Mucosa of descending colon (tissue), 3 donors: ENCODE measurements at regions not wholly inside any gene's neighbourhood (a gene's known extent, or its start where the extent isn't known, plus 50 kb on each side); places are given as distances from the start of the nearest gene placed in this dataset.
"Not testable (repeated sequence)": the region's sequence is repeated elsewhere in the genome, so short reads cannot be mapped to it uniquely, and the experiment has no call there.

Experiments
- ATAC-seq: fragments of 200-7000 bp; cut with Tn5 transposase; one replicate; pipeline ENCODE4 v1.9.1; 2020; ENCODE audit warnings: mild to moderate bottlenecking, moderate library complexity
- DNase-seq, 3 donors: peaks; one replicate each; pipeline ENCODE4 v3.0.0-alpha.2; 2020
- H3K36me3 ChIP-seq: fragments of 200-600 bp; one replicate; pipeline ENCODE4 v1.8.0; 2021; ENCODE audit warnings: low read depth, mild to moderate bottlenecking
- H3K4me1 ChIP-seq: fragments of 200-600 bp; one replicate; pipeline ENCODE4 v1.8.0; 2021; ENCODE audit warnings: low read depth, mild to moderate bottlenecking
- H3K4me3 ChIP-seq: fragments of 200-600 bp; one replicate; pipeline ENCODE4 v1.8.0; 2021; ENCODE audit warnings: mild to moderate bottlenecking
- H3K9me3 ChIP-seq: fragments of 200-600 bp; one replicate; pipeline ENCODE4 v1.8.0; 2021; ENCODE audit warnings: mild to moderate bottlenecking
- intact Hi-C, 2 donors: fragments of 100-400 bp; cut with DNase I in 1 of 2; cut with micrococcal nuclease in 1 of 2; formaldehyde crosslinking; loops; one replicate each; pipeline versions ENCODE4 v1.11.0 to v1.11.1; 2022; cut with DNase I, micrococcal nuclease
- TF ChIP-seq, protein P1 (sequence below): fragments of 200-600 bp; IDR thresholded peaks from one replicate; pipeline ENCODE4 v1.8.0; 2022; ENCODE audit warnings: antibody characterized with exemption, mild to moderate bottlenecking
- donor health status: DM: no; HTN: no; CAD: no; lungs with moderate emphysema.
- donor health status: DM: no; HTN: no; CAD: no.
- donor health status: DM: no; HTN: yes; CAD: no.

DNA sequence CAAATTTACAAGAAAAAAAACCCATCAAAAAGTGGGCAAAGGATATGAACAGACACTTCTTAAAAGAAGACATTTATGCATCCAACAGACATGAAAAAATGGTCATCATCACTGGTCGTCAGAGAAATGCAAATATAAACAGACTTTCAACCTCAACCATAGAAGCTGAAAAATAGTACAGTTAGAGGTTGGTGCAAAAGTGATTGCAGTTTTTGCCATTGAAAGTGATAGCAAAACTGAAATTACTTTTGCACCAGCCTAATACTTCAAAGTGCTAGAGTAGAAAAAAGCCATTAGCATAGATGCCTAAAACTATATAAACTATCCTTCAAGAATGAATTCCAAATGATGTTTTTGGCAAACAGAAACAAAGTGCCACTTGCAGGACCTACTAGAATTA lies 365.8 kb upstream of the DPYD start:
- Histone ChIP-seq H3K4me1 (no peaks in the 10 kb centered on the region), H3K4me3 (no peak overlapping the region), H3K9me3 (no peaks in the 10 kb centered on the region), H3K36me3 (no peaks in the 10 kb centered on the region)
- TF ChIP-seq, protein P1, sequence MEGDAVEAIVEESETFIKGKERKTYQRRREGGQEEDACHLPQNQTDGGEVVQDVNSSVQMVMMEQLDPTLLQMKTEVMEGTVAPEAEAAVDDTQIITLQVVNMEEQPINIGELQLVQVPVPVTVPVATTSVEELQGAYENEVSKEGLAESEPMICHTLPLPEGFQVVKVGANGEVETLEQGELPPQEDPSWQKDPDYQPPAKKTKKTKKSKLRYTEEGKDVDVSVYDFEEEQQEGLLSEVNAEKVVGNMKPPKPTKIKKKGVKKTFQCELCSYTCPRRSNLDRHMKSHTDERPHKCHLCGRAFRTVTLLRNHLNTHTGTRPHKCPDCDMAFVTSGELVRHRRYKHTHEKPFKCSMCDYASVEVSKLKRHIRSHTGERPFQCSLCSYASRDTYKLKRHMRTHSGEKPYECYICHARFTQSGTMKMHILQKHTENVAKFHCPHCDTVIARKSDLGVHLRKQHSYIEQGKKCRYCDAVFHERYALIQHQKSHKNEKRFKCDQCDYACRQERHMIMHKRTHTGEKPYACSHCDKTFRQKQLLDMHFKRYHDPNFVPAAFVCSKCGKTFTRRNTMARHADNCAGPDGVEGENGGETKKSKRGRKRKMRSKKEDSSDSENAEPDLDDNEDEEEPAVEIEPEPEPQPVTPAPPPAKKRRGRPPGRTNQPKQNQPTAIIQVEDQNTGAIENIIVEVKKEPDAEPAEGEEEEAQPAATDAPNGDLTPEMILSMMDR = no peak
- ATAC-seq (no peak), DNase-seq (no peak)
- intact Hi-C loops = no loop called here

DNA sequence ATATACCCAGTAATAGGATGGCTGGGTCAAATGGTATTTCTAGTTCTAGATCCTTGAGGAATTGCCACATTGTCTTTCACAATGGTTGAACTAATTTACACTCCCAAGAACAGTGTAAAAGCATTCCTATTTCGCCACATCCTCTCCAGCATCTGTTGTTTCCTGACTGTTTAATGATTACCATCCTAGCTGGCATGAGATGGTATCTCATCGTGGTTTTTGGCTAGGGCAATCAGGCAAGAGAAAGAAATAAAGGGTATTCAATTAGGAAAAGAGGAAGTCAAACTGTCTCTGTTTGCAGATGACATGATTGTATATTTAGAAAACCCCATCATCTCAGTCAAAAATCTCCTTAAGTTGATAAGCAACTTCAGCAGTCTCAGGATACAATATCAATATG lies 364.5 kb upstream of the DPYD start:
- DNase-seq, H3K4me1 ChIP-seq, ATAC-seq, intact Hi-C loops, H3K4me3 ChIP-seq, H3K9me3 ChIP-seq, H3K36me3 ChIP-seq: not testable (repeated sequence)

DNA sequence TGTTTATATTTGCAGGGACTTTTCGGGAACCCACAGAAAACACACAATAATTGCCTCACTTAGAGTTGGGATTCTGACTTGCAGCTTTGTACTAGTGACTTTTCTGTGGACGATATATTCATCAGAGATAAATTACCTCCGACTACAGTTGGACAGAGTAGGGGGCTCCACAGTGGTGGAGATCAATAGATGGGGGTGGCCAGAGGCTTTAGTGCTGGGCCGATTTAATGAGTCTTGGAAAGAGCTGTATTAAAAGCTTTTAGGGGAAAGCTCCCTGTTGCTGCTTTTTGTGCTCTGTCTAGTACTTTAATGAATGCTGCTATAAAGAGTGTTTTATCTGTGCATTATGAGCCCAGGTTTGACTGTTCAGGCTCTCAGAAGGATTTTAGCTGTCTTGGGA lies 359.2 kb upstream of the DPYD start:
- Histone ChIP-seq H3K4me3 (no peak overlapping the region), H3K36me3 (no peaks in the 10 kb centered on the region), H3K9me3 (no peaks in the 10 kb centered on the region), H3K4me1 (no peaks in the 10 kb centered on the region)
- DNase-seq (no peak), ATAC-seq (no peak)
- TF ChIP-seq, protein P1 = no peak
- intact Hi-C loops = no loop called here

DNA sequence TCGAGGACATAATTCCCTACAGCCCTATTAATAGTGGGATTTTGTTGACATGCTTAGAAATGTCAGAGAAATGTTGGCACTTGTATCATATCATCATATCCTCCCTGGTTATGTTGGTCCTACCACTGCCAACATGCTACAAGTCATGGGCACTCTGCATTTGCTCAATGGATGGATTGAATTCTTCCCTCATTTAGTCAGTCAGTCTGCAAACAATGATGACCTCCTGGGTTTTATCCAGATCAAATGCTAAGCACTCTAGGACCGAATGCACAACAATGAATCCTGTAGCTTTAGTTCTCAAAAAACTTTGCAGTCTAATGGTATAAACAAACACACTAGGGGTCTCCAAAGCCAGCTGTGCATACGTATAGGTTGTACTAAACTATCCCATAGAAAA lies 357.2 kb upstream of the DPYD start:
- Histone ChIP-seq H3K4me1 (no peaks in the 10 kb centered on the region), H3K9me3 (no peaks in the 10 kb centered on the region), H3K4me3 (no peak overlapping the region), H3K36me3 (no peaks in the 10 kb centered on the region)
- intact Hi-C loops = no loop called here
- ATAC-seq = no peak
- TF ChIP-seq, protein P1 = no peak
- no peak for DNase-seq

DNA sequence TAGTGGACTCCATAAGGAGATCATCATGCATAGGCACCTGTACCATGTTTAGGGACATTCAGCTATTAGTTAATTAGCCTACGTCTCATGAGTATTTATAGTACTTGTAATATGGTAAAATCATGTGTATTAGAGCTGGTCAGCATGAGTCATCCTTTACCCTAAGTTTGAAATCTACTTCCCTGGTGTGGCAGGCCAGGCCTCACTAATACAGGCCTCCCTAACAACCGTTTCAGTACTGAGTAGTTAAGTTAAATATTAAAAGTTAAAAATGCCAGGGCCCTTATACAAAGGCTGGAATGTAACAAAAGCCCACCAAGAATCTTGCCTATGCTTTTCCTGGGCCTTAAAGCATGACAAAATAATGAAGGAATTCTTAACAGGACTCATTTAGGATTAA lies 356.3 kb upstream of the DPYD start:
- intact Hi-C loops = no loop called here
- no peaks in the 10 kb centered on the region for H3K4me1 ChIP-seq
- DNase-seq (no peak), ATAC-seq (no peak)
- H3K9me3 ChIP-seq = no peaks in the 10 kb centered on the region
- no peaks in the 10 kb centered on the region for H3K36me3 ChIP-seq
- TF ChIP-seq, protein P1 = no peak
- H3K4me3 ChIP-seq = no peak overlapping the region

DNA sequence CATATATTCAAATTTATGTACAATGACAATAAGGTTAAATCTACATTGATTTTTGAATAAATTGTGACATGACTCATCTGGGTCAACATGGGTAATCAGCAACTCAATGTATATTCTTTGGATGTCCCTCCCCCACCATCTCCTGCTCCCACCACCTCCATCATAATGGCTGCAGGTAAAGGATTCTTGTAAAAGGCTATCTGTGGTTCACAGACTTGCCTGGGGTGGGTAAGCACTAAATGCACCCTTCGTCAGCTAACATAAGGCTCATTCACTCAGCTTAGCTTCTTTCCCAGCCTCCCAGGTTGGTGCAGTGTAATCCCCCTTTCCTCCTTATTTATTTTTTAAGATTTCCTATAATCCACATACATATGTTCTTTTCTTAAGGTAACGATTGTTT lies 355.7 kb upstream of the DPYD start:
- DNase-seq (no peak), ATAC-seq (no peak)
- Histone ChIP-seq H3K9me3 (no peaks in the 10 kb centered on the region), H3K36me3 (no peaks in the 10 kb centered on the region), H3K4me1 (no peaks in the 10 kb centered on the region), H3K4me3 (no peak overlapping the region)
- intact Hi-C loops = no loop called here
- TF ChIP-seq, protein P1 = no peak
